H1 (cell line): ENCODE measurements at regions not wholly inside any gene's neighbourhood (a gene's known extent, or its start where the extent isn't known, plus 50 kb on each side); places are given as distances from the start of the nearest gene placed in this dataset.

ENCODE experiments used
- CTCF ChIA-PET: fragments of 300-600 bp; sonication (Branson Sonifier 250); formaldehyde crosslinking; loops from one replicate; lab custom pipeline; 2021; ENCODE audit not compliant: partially characterized antibody; lab: Charles Lee
- POLR2A ChIA-PET: fragments of 300-600 bp; sonication (Branson Sonifier 250); formaldehyde crosslinking; loops from one replicate; lab custom pipeline; 2021; ENCODE audit warnings: inconsistent platforms; ENCODE audit not compliant: partially characterized antibody; lab: Charles Lee
- DNase-seq, 2 experiments: peaks; one replicate each; pipeline versions ENCODE4 v3.0.0 to v3.0.0-alpha.2; 2010 to 2022; ENCODE audit warnings: low spot score in 2 of 2, low read depth in 1 of 2, mixed read lengths in 1 of 2
- FAIRE-seq: peaks from 2 replicates; lab custom pipeline; 2011; peaks lifted over from hg19 to GRCh38; lab: Jason Lieb, UNC
- H2AFZ ChIP-seq: 2 replicates; pipeline ENCODE4 v1.8.1; 2012; ENCODE audit warnings: low read length, inconsistent platforms
- H2AK5ac ChIP-seq: 2 replicates; pipeline ENCODE4 v1.6.1; 2013; ENCODE audit warnings: low read depth, low read length
- H2BK120ac ChIP-seq: replicated peaks from 2 replicates; pipeline ENCODE3; 2013; ENCODE audit warnings: low read depth, low read length, inconsistent platforms
- H2BK12ac ChIP-seq: 2 replicates; pipeline ENCODE4 v1.6.1; 2013; ENCODE audit warnings: low read depth, low read length
- H2BK15ac ChIP-seq: 2 replicates; pipeline ENCODE4 v1.6.1; 2013; ENCODE audit warnings: low read length
- H2BK20ac ChIP-seq: 2 replicates; pipeline ENCODE4 v1.6.1; 2013; ENCODE audit warnings: low read length
- H2BK5ac ChIP-seq: 2 replicates; pipeline ENCODE4 v1.6.1; 2013; ENCODE audit warnings: low read depth, low read length
- H3K14ac ChIP-seq: 2 replicates; pipeline ENCODE4 v1.6.1; 2013; ENCODE audit warnings: inconsistent platforms; ENCODE audit not compliant: insufficient read length
- H3K18ac ChIP-seq: 2 replicates; pipeline ENCODE4 v1.6.1; 2013; ENCODE audit warnings: low read length; ENCODE audit errors: extremely low read depth
- H3K23ac ChIP-seq: 2 replicates; pipeline ENCODE4 v1.6.1; 2013; ENCODE audit warnings: inconsistent platforms; ENCODE audit not compliant: insufficient read length
- H3K23me2 ChIP-seq: 2 replicates; pipeline ENCODE4 v1.6.1; 2013; ENCODE audit warnings: low read depth, low read length
- H3K27ac ChIP-seq: 2 replicates; pipeline ENCODE4 v1.6.1; 2011; ENCODE audit warnings: low read depth, low read length, inconsistent platforms
- H3K27me3 ChIP-seq, 4 experiments: replicated peaks in 1 of 4; 1 replicate in 1 of 4; 2 replicates in 3 of 4; pipeline versions ENCODE4 v1.6.1 to v1.8.1; 2011 to 2013; ENCODE audit warnings: low read length in 3 of 4, mild to moderate bottlenecking in 3 of 4, inconsistent platforms in 2 of 4, mixed read lengths in 2 of 4, moderate library complexity in 1 of 4; ENCODE audit not compliant: control insufficient read depth in 3 of 4, insufficient read depth in 3 of 4; ENCODE audit errors: extremely low read depth in 1 of 4
- H3K36me3 ChIP-seq, 4 experiments: 2 replicates each; pipeline versions ENCODE4 v1.6.1 to v1.8.1; 2011 to 2013; ENCODE audit warnings: mild to moderate bottlenecking in 4 of 4, low read length in 3 of 4, moderate library complexity in 2 of 4, control low read depth in 1 of 4, inconsistent platforms in 1 of 4; ENCODE audit not compliant: insufficient read depth in 4 of 4, control insufficient read depth in 2 of 4
- H3K4ac ChIP-seq: replicated peaks from 2 replicates; pipeline ENCODE3; 2013; ENCODE audit warnings: low read length, low read depth, mixed read lengths, inconsistent platforms; ENCODE audit not compliant: insufficient read length
- H3K4me1 ChIP-seq, 4 experiments: replicated peaks in 1 of 4; 1 replicate in 1 of 4; 2 replicates in 3 of 4; pipeline versions ENCODE4 v1.6.1 to v1.8.1; 2011 to 2013; ENCODE audit warnings: low read length in 3 of 4, inconsistent platforms in 2 of 4, mixed read lengths in 1 of 4; ENCODE audit not compliant: insufficient read depth in 4 of 4, control insufficient read depth in 3 of 4
- H3K4me2 ChIP-seq, 2 experiments: 2 replicates each; pipeline versions ENCODE4 v1.6.1 to v1.8.1; 2011 to 2013; ENCODE audit warnings: low read depth in 2 of 2, low read length in 2 of 2, control low read depth in 1 of 2, inconsistent platforms in 1 of 2, mild to moderate bottlenecking in 1 of 2; ENCODE audit not compliant: insufficient read depth in 1 of 2
- H3K4me3 ChIP-seq, 4 experiments: fragments of 200-600, 300-600 bp in 1 of 4; sonication (generic), shearing (Covaris generic), sonication (Bioruptor Twin) in 1 of 4; 2 replicates each; pipeline versions ENCODE4 v1.5.1 to v1.8.1; 2011 to 2016; ENCODE audit warnings: low read length in 4 of 4, low read depth in 3 of 4, control low read depth in 2 of 4, inconsistent platforms in 2 of 4, mild to moderate bottlenecking in 2 of 4, mixed read lengths in 1 of 4, moderate library complexity in 1 of 4; ENCODE audit not compliant: insufficient read depth in 2 of 4; ENCODE audit errors: extremely low read depth in 1 of 4
- H3K56ac ChIP-seq: replicated peaks from 2 replicates; pipeline ENCODE3; 2013; ENCODE audit warnings: low read depth, mild to moderate bottlenecking, mixed read lengths, low read length, inconsistent platforms; ENCODE audit not compliant: insufficient read length
- H3K79me1 ChIP-seq: 2 replicates; pipeline ENCODE4 v1.6.1; 2013; ENCODE audit warnings: low read depth, low read length, control low read depth
- H3K79me2 ChIP-seq, 2 experiments: 2 replicates each; pipeline versions ENCODE4 v1.6.1 to v1.8.1; 2012 to 2013; ENCODE audit warnings: low read length in 2 of 2, mild to moderate bottlenecking in 2 of 2, inconsistent platforms in 1 of 2; ENCODE audit not compliant: insufficient read depth in 2 of 2, control insufficient read depth in 1 of 2
- H3K9ac ChIP-seq, 4 experiments: replicated peaks in 1 of 4; 1 replicate in 1 of 4; 2 replicates in 3 of 4; pipeline versions ENCODE4 v1.6.1 to v1.8.1; 2011 to 2013; ENCODE audit warnings: low read depth in 3 of 4, low read length in 3 of 4, control low read depth in 2 of 4, mild to moderate bottlenecking in 2 of 4, moderate library complexity in 2 of 4, inconsistent platforms in 1 of 4; ENCODE audit errors: extremely low read depth in 1 of 4
- H3K9me3 ChIP-seq, 2 experiments: 2 replicates each; pipeline versions ENCODE4 v1.6.1 to v1.8.1; 2012 to 2013; ENCODE audit warnings: mild to moderate bottlenecking in 2 of 2, moderate library complexity in 2 of 2, control low read depth in 1 of 2, inconsistent platforms in 1 of 2, low read depth in 1 of 2, low read length in 1 of 2, mixed read lengths in 1 of 2; ENCODE audit not compliant: insufficient read depth in 2 of 2
- H4K20me1 ChIP-seq, 2 experiments: replicated peaks in 1 of 2; 2 replicates each; pipeline versions ENCODE3 to v1.8.1; 2011 to 2013; ENCODE audit warnings: inconsistent platforms in 2 of 2, low read length in 2 of 2, mild to moderate bottlenecking in 1 of 2; ENCODE audit not compliant: insufficient read depth in 2 of 2, control insufficient read depth in 1 of 2
- H4K5ac ChIP-seq: 2 replicates; pipeline ENCODE4 v1.6.1; 2013; ENCODE audit warnings: low read length, low read depth, mixed read lengths, inconsistent platforms; ENCODE audit not compliant: insufficient read length
- H4K8ac ChIP-seq: 2 replicates; pipeline ENCODE4 v1.8.0; 2013; ENCODE audit warnings: mild to moderate bottlenecking, moderate library complexity, low read length, inconsistent platforms; ENCODE audit not compliant: insufficient read depth; ENCODE audit errors: extremely low read depth
- H4K91ac ChIP-seq: replicated peaks from 2 replicates; pipeline ENCODE3; 2013; ENCODE audit warnings: low read length, mixed read lengths, inconsistent platforms; ENCODE audit not compliant: insufficient read length
- CEBPB ChIP-seq: IDR thresholded peaks from 2 replicates; pipeline ENCODE4 v1.6.1; 2012; ENCODE audit warnings: low read depth, low read length
- JUN ChIP-seq: IDR thresholded peaks from 2 replicates; pipeline ENCODE4 v1.6.1; 2011; ENCODE audit warnings: low read depth, mild to moderate bottlenecking, improper control_type of control experiment, low read length
- NANOG ChIP-seq: IDR thresholded peaks from 2 replicates; pipeline ENCODE4 v1.6.1; 2011; ENCODE audit warnings: low read length, low read depth, mild to moderate bottlenecking, inconsistent platforms; ENCODE audit not compliant: insufficient read depth, poor library complexity, severe bottlenecking
- NRF1 ChIP-seq: IDR thresholded peaks from 2 replicates; pipeline ENCODE4 v1.6.1; 2011; ENCODE audit warnings: mild to moderate bottlenecking, low read depth, low read length, improper control_type of control experiment
- RFX5 ChIP-seq: IDR thresholded peaks from 2 replicates; pipeline ENCODE4 v1.6.1; 2011; ENCODE audit warnings: low read depth, low read length, improper control_type of control experiment, borderline replicate concordance
- SAP30 ChIP-seq: fragments of 300-600 bp; sonication (generic); IDR thresholded peaks from 2 replicates; pipeline ENCODE4 v1.7.1; 2012; ENCODE audit warnings: low read length, moderate library complexity, mild to moderate bottlenecking, inconsistent platforms; ENCODE audit not compliant: insufficient read depth, insufficient replicate concordance
- SIRT6 ChIP-seq: IDR thresholded peaks from one replicate; pipeline ENCODE4 v1.7.1; 2012; ENCODE audit warnings: low read length, inconsistent platforms
- TEAD4 ChIP-seq: IDR thresholded peaks from 2 replicates; pipeline ENCODE4 v1.6.1; 2012; ENCODE audit warnings: low read depth, low read length, inconsistent platforms, mixed read lengths
- TF ChIP-seq, protein P1 (sequence below): IDR thresholded peaks from 2 replicates; pipeline ENCODE4 v1.6.1; 2012; ENCODE audit warnings: inconsistent platforms

GRCh38 chr6:141439513-141439912 is 693.2 kb upstream of the GJE1 start:
- H4K91ac ChIP-seq, result no peak overlapping the region
- H3K79me1 ChIP-seq, result no peaks in the 10 kb centered on the region
- H2BK5ac ChIP-seq, result no peak overlapping the region
- H3K27ac ChIP-seq, result no peak overlapping the region
- TF ChIP-seq SIRT6 (no peak), NANOG (no peak), TEAD4 (no peak), RFX5 (no peak), JUN (no peak), SAP30 (no peak), CEBPB (no peak), NRF1 (no peak)
- TF ChIP-seq, protein P1, sequence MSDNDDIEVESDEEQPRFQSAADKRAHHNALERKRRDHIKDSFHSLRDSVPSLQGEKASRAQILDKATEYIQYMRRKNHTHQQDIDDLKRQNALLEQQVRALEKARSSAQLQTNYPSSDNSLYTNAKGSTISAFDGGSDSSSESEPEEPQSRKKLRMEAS, result no peak
- TF ChIP-seq, all 59 proteins: peak for 0
- H3K9ac ChIP-seq, result no peak overlapping the region
- no peak overlapping the region for H2AK5ac ChIP-seq
- no peaks in the 10 kb centered on the region for H3K79me2 ChIP-seq
- no peaks in the 10 kb centered on the region for H4K20me1 ChIP-seq
- H2BK12ac ChIP-seq, result no peak overlapping the region
- H3K14ac ChIP-seq, result no peak overlapping the region
- H2BK20ac ChIP-seq, result no peak overlapping the region
- H2BK15ac ChIP-seq, result no peak overlapping the region
- no peak overlapping the region for H3K23ac ChIP-seq
- H4K8ac ChIP-seq, result no peak overlapping the region
- H3K18ac ChIP-seq, result no peak overlapping the region
- no peak overlapping the region for H2AFZ ChIP-seq
- H3K36me3 ChIP-seq, result no peaks in the 10 kb centered on the region; a peak in 1 of 8 replicates
- H2BK120ac ChIP-seq, result no peak overlapping the region
- H3K4me1 ChIP-seq, result no peaks in the 10 kb centered on the region
- H3K23me2 ChIP-seq, result no peaks in the 10 kb centered on the region
- H3K56ac ChIP-seq, result no peak overlapping the region
- ChIA-PET POLR2A (no interaction called here), CTCF (interaction anchor here (0.8 kb wide), 1 partner anchor 117 kb away, joined by 3 read pairs; no protein-coding TSS in a partner anchor)
- H3K4ac ChIP-seq, result no peak overlapping the region
- no peak overlapping the region for H4K5ac ChIP-seq
- DNase-seq (no peak), FAIRE-seq (no peak)
- H3K4me3 ChIP-seq, result no peak overlapping the region
- no peak overlapping the region for H3K4me2 ChIP-seq
- H3K27me3 ChIP-seq, result no peaks in the 10 kb centered on the region
- H3K9me3 ChIP-seq, result peaks cover 3 to 6% of the 10 kb centered on the region in 2 experiments; a peak in 3 of 4 replicates
